ENCODE measurements at regions not wholly inside any gene's neighbourhood (a gene's known extent, or its start where the extent isn't known, plus 50 kb on each side); places are given as distances from the start of the nearest gene placed in this dataset.
"Not testable (repeated sequence)": the region's sequence is repeated elsewhere in the genome, so short reads cannot be mapped to it uniquely, and the experiment has no call there.

GRCh38 chr17:71803656-71804284 lies 317.1 kb upstream of the SOX9 start:
- no peaks in the 10 kb centered on the region for H3K36me3 ChIP-seq
- peaks cover 0 to 7% (median 0%) of the 10 kb centered on the region in 4 donors for H3K4me1 ChIP-seq
- no peak for TF ChIP-seq CTCF (IDR thresholded peaks at IDR 0.05)
- TF ChIP-seq EP300 (IDR thresholded peaks at IDR 0.05) = no peak
- no peak for TF ChIP-seq POLR2AphosphoS5 (IDR thresholded peaks at IDR 0.05)
- no peak for TF ChIP-seq POLR2A (IDR thresholded peaks at IDR 0.05)
- no peak for DNase-seq
- no peak overlapping the region for H3K4me3 ChIP-seq
- WGBS, 5 donors = 93 to 100% (median 94%) methylated on average over 1 of the region's 1 CpG
- peaks cover 0 to 10% (median 0%) of the 10 kb centered on the region in 3 donors for H3K27me3 ChIP-seq
- no peak overlapping the region for H3K27ac ChIP-seq
- intact Hi-C loops (cut with DNase I; ENCODE audit: low total_unique reads) = no loop called here
- H3K9me3 ChIP-seq = no peaks in the 10 kb centered on the region

- H3K4me1 ChIP-seq = no peaks in the 10 kb centered on the region
- peaks cover 0 to 5% (median 0%) of the 10 kb centered on the region in 4 donors for H3K9me3 ChIP-seq
- H3K4me3 ChIP-seq = no peak overlapping the region
- no peaks in the 10 kb centered on the region for H3K36me3 ChIP-seq
- H3K27me3 ChIP-seq = peaks cover 0 to 11% (median 0%) of the 10 kb centered on the region in 3 donors
- TF ChIP-seq EP300 (IDR thresholded peaks at IDR 0.05) (no peak), POLR2A (IDR thresholded peaks at IDR 0.05) (no peak), POLR2AphosphoS5 (IDR thresholded peaks at IDR 0.05) (no peak), CTCF (IDR thresholded peaks at IDR 0.05) (no peak)
- H3K27ac ChIP-seq = no peak overlapping the region
- DNase-seq = no peak
- intact Hi-C loops (cut with DNase I; ENCODE audit: low total_unique reads) = no loop called here
Observed at GRCh38 chr17:71809537-71809936, 311.3 kb upstream of the SOX9 start.

- H3K36me3 ChIP-seq; H3K9me3 ChIP-seq; DNase-seq; H3K27me3 ChIP-seq; H3K4me1 ChIP-seq; H3K27ac ChIP-seq; H3K4me3 ChIP-seq; intact Hi-C loops (cut with DNase I; ENCODE audit: low total_unique reads): not testable (repeated sequence)
Observed at GRCh38 chr17:71813861-71814260, 307.0 kb upstream of the SOX9 start.

- intact Hi-C loops (cut with DNase I; ENCODE audit: low total_unique reads) = no loop called here
- WGBS, 5 donors = 64 to 79% (median 77%) methylated on average over 4 of the region's 4 CpGs
- H3K27ac ChIP-seq = no peak overlapping the region
- no peaks in the 10 kb centered on the region for H3K36me3 ChIP-seq
- no peak for DNase-seq
- no peaks in the 10 kb centered on the region for H3K4me1 ChIP-seq
- H3K4me3 ChIP-seq = no peak overlapping the region
- no peaks in the 10 kb centered on the region for H3K9me3 ChIP-seq
- no peaks in the 10 kb centered on the region for H3K27me3 ChIP-seq
- no peak for TF ChIP-seq POLR2AphosphoS5 (IDR thresholded peaks at IDR 0.05)
- no peak for TF ChIP-seq CTCF (IDR thresholded peaks at IDR 0.05)
- no peak for TF ChIP-seq EP300 (IDR thresholded peaks at IDR 0.05)
- TF ChIP-seq POLR2A (IDR thresholded peaks at IDR 0.05) = no peak
Observed at GRCh38 chr17:71821511-71821910, 299.3 kb upstream of the SOX9 start.

GRCh38 chr17:71824671-71825070 lies 296.1 kb upstream of the SOX9 start:
- Histone ChIP-seq H3K4me3 (no peak overlapping the region), H3K9me3 (no peaks in the 10 kb centered on the region), H3K27ac (no peak overlapping the region), H3K36me3 (no peaks in the 10 kb centered on the region), H3K27me3 (peaks cover 0 to 5% (median 0%) of the 10 kb centered on the region in 3 donors), H3K4me1 (no peaks in the 10 kb centered on the region)
- 63 to 78% (median 70%) methylated on average over 4 of the region's 4 CpGs for WGBS, 5 donors
- TF ChIP-seq POLR2AphosphoS5 (IDR thresholded peaks at IDR 0.05) (no peak), POLR2A (IDR thresholded peaks at IDR 0.05) (no peak), CTCF (IDR thresholded peaks at IDR 0.05) (no peak), EP300 (IDR thresholded peaks at IDR 0.05) (no peak)
- DNase-seq = no peak
- intact Hi-C loops (cut with DNase I; ENCODE audit: low total_unique reads) = no loop called here

All from stomach (tissue), 8 donors.